RCC 7860 (cell line): ENCODE measurements at regions not wholly inside any gene's neighbourhood (a gene's known extent, or its start where the extent isn't known, plus 50 kb on each side); places are given as distances from the start of the nearest gene placed in this dataset.
"Not testable (repeated sequence)": the region's sequence is repeated elsewhere in the genome, so short reads cannot be mapped to it uniquely, and the experiment has no call there.

Experiments used
- DNase-seq: peaks from one replicate; pipeline ENCODE4 v3.0.0-alpha.2; 2015; ENCODE audit warnings: low spot score
- FAIRE-seq: peaks from 2 replicates; lab custom pipeline; 2012; peaks lifted over from hg19 to GRCh38; lab: Jason Lieb, UNC

DNA sequence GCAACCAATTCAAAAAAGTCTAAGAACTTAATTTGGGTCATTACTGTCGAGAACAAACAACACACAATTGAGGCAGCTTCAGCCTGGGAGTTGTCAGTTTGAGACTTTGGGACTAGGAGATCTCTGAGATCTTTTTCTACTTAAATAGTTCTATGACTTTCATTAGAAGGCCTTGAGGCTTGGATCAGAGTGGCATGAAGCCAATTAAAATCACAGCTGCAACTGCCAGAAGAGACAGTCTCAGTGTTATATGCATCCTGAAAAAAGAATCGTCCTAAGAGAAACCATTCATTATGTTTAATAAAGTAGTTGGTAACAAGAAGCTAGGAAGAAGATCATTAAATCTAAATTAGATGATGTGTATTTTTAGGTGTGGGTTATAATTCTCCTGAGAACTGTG, 170.8 kb upstream of the RASSF8 start:
- DNase-seq = no peak
- no peak for FAIRE-seq

- FAIRE-seq (no peak), DNase-seq (no peak)
Observed at GRCh38 chr12:25788707-25789442, 169.6 kb upstream of the RASSF8 start.

- no peak for FAIRE-seq
- DNase-seq = no peak
Observed at GRCh38 chr12:25789541-25789944, 168.9 kb upstream of the RASSF8 start.

- DNase-seq = no peak
- FAIRE-seq = no peak
Observed at GRCh38 chr12:25792031-25792430, 166.5 kb upstream of the RASSF8 start.

- FAIRE-seq (no peak), DNase-seq (no peak)
Observed at GRCh38 chr12:25793196-25793595, 165.3 kb upstream of the RASSF8 start.

DNA sequence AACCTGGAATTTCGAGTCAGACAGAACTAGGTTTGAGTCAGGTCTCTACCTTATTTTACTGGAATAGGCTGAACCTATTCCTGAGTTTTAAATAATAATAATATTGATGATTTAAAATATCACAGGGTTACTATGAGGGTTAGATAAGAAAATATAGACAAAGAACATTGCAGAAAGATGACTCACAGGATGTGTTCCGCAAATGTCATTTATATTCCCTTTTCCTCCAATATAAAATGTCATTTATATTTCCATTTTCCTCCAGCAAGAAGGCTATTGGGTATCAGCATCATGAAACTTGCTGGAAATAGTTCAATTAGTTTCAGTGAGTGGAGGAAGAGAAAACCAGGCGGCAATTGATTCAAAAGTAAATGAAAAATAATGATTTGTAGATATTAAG, 163.9 kb upstream of the RASSF8 start:
- FAIRE-seq = no peak
- DNase-seq = no peak

DNA sequence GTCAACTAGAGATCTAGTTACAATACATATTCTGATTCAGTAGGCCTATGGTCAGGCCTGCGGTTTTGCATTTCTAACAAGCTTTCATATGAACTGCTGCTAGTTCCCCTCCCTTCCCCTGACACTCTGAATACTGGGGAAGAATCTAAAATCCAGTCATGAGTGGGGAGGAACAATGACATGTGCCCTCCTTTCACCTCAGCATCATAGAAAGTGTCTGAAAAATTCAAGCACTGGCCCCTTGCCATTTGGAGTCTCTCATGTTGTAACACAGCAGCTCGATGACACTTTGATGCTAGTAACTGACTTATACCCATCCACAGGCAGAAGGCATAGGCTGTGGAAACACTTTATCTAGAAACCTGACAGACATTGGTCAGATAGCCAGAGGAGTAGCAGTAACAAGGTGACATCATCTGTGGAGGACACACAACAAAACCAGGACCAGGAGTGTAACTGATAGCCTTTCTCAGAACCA, 161.9 kb upstream of the RASSF8 start:
- FAIRE-seq = no peak
- DNase-seq = no peak

DNA sequence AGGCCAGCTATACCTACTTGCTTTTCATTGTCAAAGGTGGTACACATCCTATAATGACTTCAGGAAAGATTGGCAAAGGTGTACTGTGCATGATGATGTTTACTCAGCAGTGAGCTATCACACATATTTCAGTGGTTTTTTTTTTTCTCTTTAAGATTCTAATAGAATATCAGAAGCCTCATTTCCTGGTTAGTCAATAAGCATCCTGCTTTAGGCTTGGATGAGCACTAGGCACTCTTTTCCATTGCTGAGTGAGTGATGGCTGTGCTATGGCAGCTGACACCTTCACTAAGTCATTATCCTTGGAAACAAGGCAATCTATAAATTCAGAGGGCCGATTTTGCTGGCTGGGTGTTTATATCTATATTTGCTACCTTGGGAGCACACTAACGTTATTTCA, 161.1 kb upstream of the RASSF8 start:
- no peak for FAIRE-seq
- DNase-seq = no peak

DNA sequence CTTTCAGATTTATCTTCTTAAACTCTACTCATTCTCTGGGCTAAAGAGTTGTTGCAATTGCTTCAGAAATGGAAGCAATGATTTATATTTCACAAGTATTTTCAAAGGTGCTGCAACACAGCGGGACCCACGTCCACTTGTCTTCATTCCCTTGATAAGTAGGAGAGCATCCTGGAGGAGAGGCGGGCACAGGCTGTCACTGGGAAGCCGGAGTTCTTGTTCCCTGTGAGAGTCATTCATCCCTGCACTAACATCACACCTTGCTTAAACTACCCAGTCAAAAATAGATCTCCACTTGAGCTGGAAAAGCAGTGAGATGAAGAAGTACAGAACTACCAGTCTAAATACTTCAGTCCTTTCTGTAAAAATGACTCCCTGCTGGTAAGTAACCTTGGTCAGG, 160.5 kb upstream of the RASSF8 start:
- FAIRE-seq (no peak), DNase-seq (no peak)

- FAIRE-seq (no peak), DNase-seq (no peak)
Observed at GRCh38 chr12:25800101-25800500, 158.4 kb upstream of the RASSF8 start.

DNA sequence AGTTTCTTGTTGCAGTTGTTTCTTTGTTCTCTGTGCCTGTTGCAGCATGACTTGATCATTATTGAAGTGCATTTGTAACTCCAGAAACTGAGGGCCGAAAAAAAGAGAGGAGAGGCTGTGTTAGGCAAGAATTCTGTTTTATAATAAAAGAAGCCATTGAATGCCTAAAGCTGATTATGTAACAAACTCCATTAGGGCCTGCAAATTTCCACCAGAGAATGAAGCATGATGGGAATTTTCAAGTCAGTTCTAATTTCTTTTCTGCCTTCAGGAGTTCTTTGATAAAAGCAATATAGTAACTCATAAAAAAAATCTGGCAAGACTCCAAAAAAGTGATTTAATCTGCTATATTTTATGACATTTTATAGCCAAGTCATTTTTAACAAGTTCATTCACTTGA, 156.7 kb upstream of the RASSF8 start:
- FAIRE-seq (no peak), DNase-seq (no peak)

GRCh38 chr12:25802143-25802542, 156.3 kb upstream of the RASSF8 start:
- DNase-seq (no peak), FAIRE-seq (no peak)

- FAIRE-seq, DNase-seq: not testable (repeated sequence)
Observed at GRCh38 chr12:25803029-25803664, 155.3 kb upstream of the RASSF8 start.

GRCh38 chr12:25804286-25804685, 154.2 kb upstream of the RASSF8 start:
- not testable (repeated sequence) for DNase-seq, FAIRE-seq

GRCh38 chr12:25806271-25806670, 152.2 kb upstream of the RASSF8 start:
- FAIRE-seq = no peak
- DNase-seq = peak; percentile 13

- DNase-seq = no peak
- FAIRE-seq = no peak
Observed at GRCh38 chr12:25808604-25809003, 149.9 kb upstream of the RASSF8 start.

DNA sequence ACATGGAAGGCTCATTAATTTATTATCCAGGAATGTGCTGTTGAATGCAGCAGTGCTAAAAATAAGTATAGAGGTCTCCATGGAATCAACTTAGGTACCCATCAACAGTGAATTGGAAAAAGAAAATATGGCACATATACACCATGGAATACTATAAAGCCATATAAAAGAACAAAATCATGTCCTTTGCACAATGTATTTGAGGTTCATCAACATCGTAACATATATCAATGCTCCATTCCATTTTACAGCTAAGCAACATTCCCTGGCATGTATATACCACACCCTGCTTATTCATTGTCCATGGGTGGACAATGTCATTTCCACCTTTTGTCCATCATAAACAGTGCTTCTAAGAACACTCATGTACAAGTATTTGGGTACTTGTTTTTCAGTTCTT, 147.8 kb upstream of the RASSF8 start:
- DNase-seq (no peak), FAIRE-seq (no peak)

DNA sequence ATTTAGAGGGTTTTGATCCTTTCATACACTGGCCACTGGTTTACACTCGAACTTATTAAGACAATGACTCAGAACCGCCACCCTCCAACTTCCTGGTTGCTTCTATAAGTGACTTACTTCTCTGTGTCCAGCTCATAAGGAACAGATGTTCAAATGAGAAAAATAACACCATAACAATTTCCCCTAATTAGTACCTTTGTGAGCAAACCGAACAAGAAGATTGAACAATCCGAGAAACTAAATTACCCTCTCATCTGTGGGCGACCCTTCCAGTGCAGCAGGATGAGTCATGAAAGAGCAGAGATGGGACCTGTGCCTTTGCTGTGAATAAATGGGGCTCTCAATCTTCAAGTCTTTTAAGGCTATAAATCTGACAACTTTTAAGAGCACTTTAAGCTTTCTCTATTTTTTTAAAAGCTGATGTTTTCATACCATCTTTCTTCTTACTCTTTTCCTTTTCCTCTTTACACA, 146.8 kb upstream of the RASSF8 start:
- FAIRE-seq = no peak
- no peak for DNase-seq

GRCh38 chr12:25812295-25812694, 146.2 kb upstream of the RASSF8 start:
- no peak for FAIRE-seq
- no peak for DNase-seq

- no peak for FAIRE-seq
- DNase-seq = no peak
Observed at GRCh38 chr12:25813843-25814242, 144.6 kb upstream of the RASSF8 start.

- FAIRE-seq (no peak), DNase-seq (no peak)
Observed at GRCh38 chr12:25816637-25817036, 141.8 kb upstream of the RASSF8 start.

DNA sequence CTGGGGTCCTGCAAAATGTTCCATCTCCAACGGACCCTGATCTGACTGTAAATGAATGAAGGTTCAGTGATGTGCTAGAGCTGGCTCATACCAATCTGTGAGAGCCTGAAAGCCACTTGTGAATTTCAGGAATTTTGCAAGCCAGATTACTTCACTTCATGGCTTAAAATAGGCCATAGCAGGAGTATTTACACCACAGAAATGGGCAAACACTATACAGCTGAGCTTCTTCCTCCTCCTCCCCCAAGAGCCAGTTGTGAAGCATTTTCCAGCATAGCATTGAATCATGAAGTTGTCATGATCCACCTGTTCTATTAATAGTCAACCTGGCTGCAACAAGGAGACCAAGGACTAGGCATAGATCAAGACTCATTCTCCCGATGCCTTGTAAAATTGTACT, 141.3 kb upstream of the RASSF8 start:
- DNase-seq = no peak
- FAIRE-seq = no peak
